ENCODE measurements at regions not wholly inside any gene's neighbourhood (a gene's known extent, or its start where the extent isn't known, plus 50 kb on each side); places are given as distances from the start of the nearest gene placed in this dataset.

GRCh38 chr3:153313302-153313965, 151.4 kb downstream of the RAP2B start:
- no peak for TF ChIP-seq FOXP2 (optimal IDR thresholded peaks at IDR 0.05; ENCODE audit: control extremely low read depth, extremely low read length, insufficient read depth)
- TF ChIP-seq POLR2AphosphoS5 (IDR thresholded peaks at IDR 0.05; ENCODE audit: borderline replicate concordance, low read depth, low read length), result no peak
- no peak for TF ChIP-seq EZH2 (IDR thresholded peaks at IDR 0.05)

Data from SK-N-MC (cell line).